GM19463 (cell line): ENCODE measurements at regions not wholly inside any gene's neighbourhood (a gene's known extent, or its start where the extent isn't known, plus 50 kb on each side); places are given as distances from the start of the nearest gene placed in this dataset.

Experiments used
- ATAC-seq: cut with Tn5 transposase; IDR thresholded peaks from one replicate; pipeline ENCODE4 v1.9.1; 2021; ENCODE audit warnings: mild to moderate bottlenecking, moderate library complexity; ENCODE audit not compliant: unreplicated experiment

GRCh38 chr14:104521816-104522745 lies 57.5 kb upstream of the C14orf180 start:
- ATAC-seq = no peak

GRCh38 chr14:104522926-104523545 lies 56.5 kb upstream of the C14orf180 start:
- ATAC-seq = no peak

GRCh38 chr14:104523546-104523935 lies 56.0 kb upstream of the C14orf180 start:
- no peak for ATAC-seq

GRCh38 chr14:104524726-104525125 lies 54.8 kb upstream of the C14orf180 start:
- no peak for ATAC-seq

- no peak for ATAC-seq
Measured at GRCh38 chr14:104526723-104527645, 52.6 kb upstream of the C14orf180 start.

GRCh38 chr14:104527857-104528459 lies 51.6 kb upstream of the C14orf180 start:
- ATAC-seq = no peak

- no peak for ATAC-seq
Measured at GRCh38 chr14:104528496-104528895, 51.1 kb upstream of the C14orf180 start.
